A204.1 (cell line): ENCODE measurements at regions not wholly inside any gene's neighbourhood (a gene's known extent, or its start where the extent isn't known, plus 50 kb on each side); places are given as distances from the start of the nearest gene placed in this dataset.

Experiments used
- FAIRE-seq: peaks from 2 replicates; lab custom pipeline; 2012; peaks lifted over from hg19 to GRCh38; lab: Jason Lieb, UNC

GRCh38 chr6:51411496-51412125 lies 592.9 kb downstream of the TFAP2B start:
- no peak for FAIRE-seq

- FAIRE-seq: no peak
Measured at GRCh38 chr6:51414361-51414760, 595.7 kb downstream of the TFAP2B start.

- FAIRE-seq: no peak
Measured at GRCh38 chr6:51415501-51415900, 596.8 kb downstream of the TFAP2B start.

DNA sequence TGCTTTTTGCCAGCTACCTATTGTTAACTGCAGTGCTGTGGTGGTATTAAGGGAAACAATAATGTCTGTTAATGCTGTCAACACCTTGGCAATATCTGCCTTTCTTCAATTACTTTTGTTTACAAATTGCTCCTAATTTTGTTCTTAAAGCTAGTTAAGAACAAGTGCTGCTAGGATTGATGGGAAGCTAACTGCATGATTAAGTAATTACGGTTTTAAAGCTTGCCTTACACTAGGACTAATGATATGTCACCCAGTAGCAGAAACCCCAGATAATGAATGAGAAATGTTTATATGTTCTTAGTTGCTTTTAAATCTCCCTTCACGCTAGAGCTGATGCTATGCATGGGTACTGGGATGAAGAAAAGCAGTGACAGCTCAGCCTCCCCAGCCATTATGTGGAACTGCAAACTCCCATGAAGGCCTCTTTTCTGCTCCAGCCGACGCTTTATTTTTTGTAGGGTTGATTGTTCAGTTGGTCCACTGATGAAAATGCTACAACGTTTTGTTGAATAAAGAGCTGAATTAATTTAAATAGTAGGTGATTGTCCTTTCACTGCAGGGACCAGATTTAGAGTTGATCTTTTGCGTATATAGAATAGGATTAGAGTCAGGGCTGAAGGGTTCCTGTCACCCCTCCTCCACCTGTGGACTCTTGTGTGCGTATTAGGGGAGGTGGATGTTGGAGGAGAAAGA lies 610.5 kb downstream of the TFAP2B start:
- no peak for FAIRE-seq

DNA sequence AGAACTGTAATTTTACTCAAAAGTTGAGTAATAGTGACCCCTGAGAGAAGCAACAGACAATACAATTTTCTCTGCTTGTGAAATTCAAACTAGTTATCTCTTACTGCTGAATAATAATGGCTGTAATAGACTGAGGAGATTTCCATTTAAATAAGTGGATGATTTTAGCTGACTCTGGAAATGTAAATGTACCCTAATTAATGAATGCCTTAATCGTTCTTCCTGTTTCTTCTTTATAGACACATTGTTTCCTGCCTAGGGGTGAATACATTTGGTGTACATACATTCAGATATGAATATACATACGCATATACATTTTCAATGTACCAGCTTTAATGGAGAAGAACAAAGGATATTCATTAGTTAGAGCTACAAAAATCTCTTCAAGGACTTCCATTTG lies 611.9 kb downstream of the TFAP2B start:
- FAIRE-seq: no peak

GRCh38 chr6:51432481-51432880 lies 613.8 kb downstream of the TFAP2B start:
- FAIRE-seq: no peak

DNA sequence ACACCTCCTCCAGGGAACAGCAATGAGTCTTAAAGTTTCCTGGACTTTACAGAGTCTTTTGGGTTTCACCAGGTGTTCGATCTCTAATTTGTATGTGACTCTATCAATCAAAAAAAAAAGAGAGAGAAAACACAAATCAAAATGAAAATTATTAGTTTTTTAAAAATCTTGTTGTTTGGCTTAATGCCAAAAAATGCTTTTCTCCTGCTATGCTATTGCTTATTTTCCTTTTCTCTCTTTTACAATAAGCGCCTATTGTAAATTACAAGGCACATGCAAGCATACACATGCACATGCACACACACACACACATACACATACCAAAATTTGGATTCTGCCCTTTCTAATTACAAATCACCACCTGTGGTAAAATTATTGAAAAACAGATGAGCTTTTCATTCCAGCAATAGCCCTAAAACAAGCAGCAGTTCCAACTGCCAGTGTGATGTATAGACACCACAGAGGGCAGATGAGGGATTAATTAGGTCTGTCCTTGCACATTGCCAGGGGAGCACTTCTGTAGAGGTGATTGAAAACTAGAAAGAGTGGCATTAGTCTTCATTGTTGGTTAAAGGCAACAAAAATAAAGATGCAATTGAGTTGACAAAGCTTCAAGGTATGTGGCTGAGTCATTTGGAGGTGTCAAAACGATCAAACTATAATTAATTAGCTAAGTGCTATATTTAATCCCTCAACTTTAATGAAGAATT lies 631.7 kb downstream of the TFAP2B start:
- FAIRE-seq: no peak

- FAIRE-seq: no peak
Measured at GRCh38 chr6:51450958-51451357, 632.3 kb downstream of the TFAP2B start.

- FAIRE-seq: no peak
Measured at GRCh38 chr6:51456282-51456681, 631.1 kb downstream of the PKHD1 start.

DNA sequence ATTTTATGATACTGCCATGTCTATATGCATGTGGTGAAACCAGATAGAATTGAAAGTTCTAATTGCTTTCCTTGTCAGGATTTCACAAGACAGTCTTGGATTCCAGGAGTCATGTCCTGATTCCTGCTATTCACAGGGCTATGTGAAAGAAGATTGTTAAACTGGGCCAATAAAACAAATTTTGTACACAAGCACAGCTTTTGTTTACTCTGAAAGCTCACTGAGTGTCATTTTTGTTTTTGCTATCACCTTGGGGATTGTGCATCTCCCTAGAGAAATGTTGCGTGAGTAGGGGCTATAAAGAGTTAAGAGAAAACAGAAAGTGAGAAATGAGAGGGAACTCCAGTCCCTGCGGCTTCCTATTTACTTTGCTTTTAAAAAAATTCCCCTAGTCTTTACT lies 627.5 kb downstream of the PKHD1 start:
- no peak for FAIRE-seq

GRCh38 chr6:51462896-51463295 lies 624.5 kb downstream of the PKHD1 start:
- no peak for FAIRE-seq

GRCh38 chr6:51463321-51463720 lies 624.1 kb downstream of the PKHD1 start:
- no peak for FAIRE-seq

GRCh38 chr6:51464956-51465355 lies 622.5 kb downstream of the PKHD1 start:
- no peak for FAIRE-seq

- no peak for FAIRE-seq
Measured at GRCh38 chr6:51466427-51466826, 621.0 kb downstream of the PKHD1 start.

- no peak for FAIRE-seq
Measured at GRCh38 chr6:51467231-51467952, 620.0 kb downstream of the PKHD1 start.

- FAIRE-seq: no peak
Measured at GRCh38 chr6:51468704-51469103, 618.7 kb downstream of the PKHD1 start.

- FAIRE-seq: no peak
Measured at GRCh38 chr6:51472745-51473487, 614.5 kb downstream of the PKHD1 start.

DNA sequence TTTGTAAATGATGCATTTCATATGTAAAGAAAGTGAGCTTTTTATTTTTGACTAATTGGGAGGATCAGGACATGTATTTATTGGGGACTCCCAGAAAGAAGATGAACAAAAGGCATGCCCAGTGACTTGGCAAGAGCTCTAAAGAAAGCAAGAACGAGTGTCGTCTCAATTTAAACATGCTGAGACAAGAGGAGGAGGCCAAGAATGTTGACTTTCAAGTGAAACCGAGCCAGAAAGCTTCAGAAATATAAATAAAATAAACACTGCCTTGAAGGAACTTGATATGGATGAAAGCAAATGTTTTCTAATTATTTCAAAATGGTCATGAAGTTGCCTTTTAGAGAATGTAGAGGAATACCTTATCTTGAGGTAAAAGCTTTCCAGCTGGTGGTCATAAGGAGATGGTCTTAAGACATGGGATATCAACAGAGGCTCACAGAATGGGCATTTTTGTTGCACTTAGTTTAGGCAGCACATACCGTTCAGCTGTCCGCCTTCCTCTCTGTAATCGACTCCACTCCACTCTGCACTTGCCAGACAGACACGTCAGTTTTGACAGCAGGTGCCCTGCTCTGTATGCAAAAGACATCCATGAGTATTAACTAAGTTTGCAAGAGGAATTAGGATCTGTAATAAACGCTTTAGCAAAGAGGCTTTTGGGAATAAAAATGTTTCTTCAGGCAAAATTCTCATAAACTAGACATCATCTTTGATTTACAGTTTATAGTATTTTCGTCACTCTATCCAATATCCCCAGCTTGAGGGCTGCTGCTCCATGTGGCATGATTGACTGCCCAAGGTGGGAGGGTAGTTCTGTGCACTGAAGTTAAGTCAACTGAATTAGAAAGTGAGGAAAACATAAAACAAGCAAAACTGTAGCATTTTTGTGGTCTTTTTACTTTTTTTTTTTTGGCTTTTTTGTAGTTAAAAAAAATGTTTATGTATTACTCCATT lies 613.1 kb downstream of the PKHD1 start:
- no peak for FAIRE-seq

DNA sequence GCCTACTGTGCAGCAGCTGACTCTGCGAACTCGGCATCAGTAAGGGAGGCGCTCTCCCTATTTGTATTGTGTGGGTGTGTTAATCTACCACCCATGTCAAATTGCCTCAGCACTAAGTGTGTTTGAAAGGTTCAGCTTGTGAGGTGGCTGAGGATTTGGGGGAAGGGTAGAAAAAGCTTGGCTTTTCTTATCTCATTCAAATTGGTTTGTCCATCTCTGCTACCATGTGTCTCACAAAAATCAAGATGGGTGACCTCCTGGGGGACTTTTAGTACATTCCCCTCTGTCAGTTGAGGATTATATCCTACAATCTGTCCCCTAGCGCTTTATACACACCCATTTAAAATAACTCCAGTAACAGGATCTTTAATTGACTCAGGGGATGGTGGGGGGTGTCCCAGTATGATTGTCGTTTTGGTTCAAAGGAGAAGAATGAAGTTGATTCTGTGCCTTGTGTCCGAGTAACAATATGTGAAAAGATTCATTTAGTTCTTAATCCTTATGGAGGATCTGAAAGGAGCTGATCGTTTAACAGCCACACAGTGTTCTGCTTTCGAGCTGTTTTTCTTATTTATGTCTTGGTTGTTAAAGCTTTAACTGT lies 609.6 kb downstream of the PKHD1 start:
- no peak for FAIRE-seq

DNA sequence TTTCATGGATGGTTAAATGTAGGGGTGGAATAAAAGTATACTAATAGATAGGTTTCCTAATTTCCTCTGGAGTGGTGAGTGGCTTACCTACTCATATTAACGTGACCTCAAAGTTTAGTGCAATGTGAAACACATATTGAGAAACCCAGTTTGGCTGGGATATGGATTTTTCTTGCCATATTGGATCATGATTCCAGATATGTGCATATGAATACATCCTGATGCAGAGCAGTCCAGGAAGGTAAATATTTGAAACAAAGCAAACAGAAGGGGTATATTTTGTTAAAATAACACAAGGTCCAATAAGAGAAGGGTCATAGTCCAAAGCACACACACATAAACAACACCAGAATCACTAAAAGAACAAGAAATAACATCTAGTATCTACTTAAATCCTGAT lies 608.1 kb downstream of the PKHD1 start:
- FAIRE-seq: no peak

- FAIRE-seq: no peak
Measured at GRCh38 chr6:51480040-51480439, 607.4 kb downstream of the PKHD1 start.
